Fibroblast of villous mesenchyme (primary cell): ENCODE measurements at regions not wholly inside any gene's neighbourhood (a gene's known extent, or its start where the extent isn't known, plus 50 kb on each side); places are given as distances from the start of the nearest gene placed in this dataset.
A peak's percentile ranks its signal among the peaks of the same experiment; 100 is the strongest.

ENCODE experiments used
- DNase-seq: peaks from one replicate; pipeline ENCODE4 v3.0.0-alpha.2; 2010; ENCODE audit warnings: low read depth
- H3K4me3 ChIP-seq: 2 replicates; pipeline ENCODE4 v1.5.1; 2011; ENCODE audit warnings: low read depth, mild to moderate bottlenecking, low read length
- CTCF ChIP-seq: IDR thresholded peaks from 2 replicates; pipeline ENCODE4 v1.5.1; 2012; ENCODE audit warnings: low read depth, mild to moderate bottlenecking, low read length; ENCODE audit not compliant: insufficient read depth

GRCh38 chr15:39144613-39145499 is 436.0 kb upstream of the THBS1 start:
- no peak for TF ChIP-seq CTCF
- no peak overlapping the region for H3K4me3 ChIP-seq
- no peak for DNase-seq

- DNase-seq, result peak; percentile 46
- no peak overlapping the region for H3K4me3 ChIP-seq
- no peak for TF ChIP-seq CTCF
Measured at GRCh38 chr15:39145854-39146625, 434.8 kb upstream of the THBS1 start.

GRCh38 chr15:39149636-39150150 is 431.2 kb upstream of the THBS1 start:
- TF ChIP-seq CTCF, result no peak
- no peak overlapping the region for H3K4me3 ChIP-seq
- no peak for DNase-seq

- TF ChIP-seq CTCF, result no peak
- no peak overlapping the region for H3K4me3 ChIP-seq
- no peak for DNase-seq
Measured at GRCh38 chr15:39151545-39151944, 429.3 kb upstream of the THBS1 start.

- DNase-seq, result no peak
- TF ChIP-seq CTCF, result no peak
- H3K4me3 ChIP-seq, result no peak overlapping the region
Measured at GRCh38 chr15:39153058-39153714, 427.7 kb upstream of the THBS1 start.

- no peak overlapping the region for H3K4me3 ChIP-seq
- TF ChIP-seq CTCF, result no peak
- no peak for DNase-seq
Measured at GRCh38 chr15:39153716-39154115, 427.2 kb upstream of the THBS1 start.
